Astrocyte (in vitro differentiated cells and primary cell): ENCODE measurements at regions not wholly inside any gene's neighbourhood (a gene's known extent, or its start where the extent isn't known, plus 50 kb on each side); places are given as distances from the start of the nearest gene placed in this dataset.

ENCODE experiments used
- EZH2 ChIP-seq: IDR thresholded peaks from 2 replicates; pipeline ENCODE4 v1.6.1; 2012; ENCODE audit warnings: mild to moderate bottlenecking, low read length, inconsistent platforms; ENCODE audit not compliant: insufficient read depth
- TF ChIP-seq, protein P1 (sequence below): IDR thresholded peaks from 2 replicates; pipeline ENCODE4 v1.5.1; 2011; ENCODE audit warnings: low read depth, mild to moderate bottlenecking, inconsistent platforms, low read length, moderate library complexity; ENCODE audit not compliant: insufficient read depth

DNA sequence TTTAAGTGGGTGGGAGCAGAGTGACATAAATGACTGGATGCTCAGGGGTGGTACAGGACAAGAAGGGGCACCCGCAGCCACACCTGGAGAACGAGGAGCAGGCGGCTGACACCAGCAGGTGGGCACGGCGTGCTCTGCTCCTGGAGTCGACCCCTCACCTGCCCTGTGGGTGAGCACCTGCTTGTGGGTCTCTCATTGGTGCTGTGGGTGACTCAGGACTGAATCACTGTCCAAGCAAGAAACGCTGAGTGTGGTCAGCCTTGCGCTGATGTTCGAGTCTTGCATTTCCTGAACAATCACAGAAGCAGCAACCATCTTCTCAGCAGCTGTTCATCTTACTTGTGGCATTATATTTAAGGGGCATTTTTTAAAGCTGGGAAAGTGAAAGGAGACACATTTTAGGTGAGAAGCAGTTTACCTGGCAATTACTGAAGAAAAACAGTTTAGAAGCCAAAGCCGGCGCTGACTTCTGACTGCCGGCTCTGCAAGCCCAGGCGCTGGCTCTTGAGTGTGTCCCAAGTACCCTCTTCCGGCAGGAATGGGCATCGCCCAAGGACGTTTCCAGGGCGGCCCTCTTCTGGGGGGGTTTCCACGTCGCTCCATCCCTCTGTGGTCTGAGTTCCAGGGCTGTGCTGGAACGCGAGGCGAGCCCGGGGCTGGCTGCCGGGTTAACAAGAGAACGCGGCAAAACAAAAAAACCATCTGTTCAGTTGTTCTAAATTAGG lies 145.2 kb upstream of the PFKP start:
- TF ChIP-seq, protein P1, sequence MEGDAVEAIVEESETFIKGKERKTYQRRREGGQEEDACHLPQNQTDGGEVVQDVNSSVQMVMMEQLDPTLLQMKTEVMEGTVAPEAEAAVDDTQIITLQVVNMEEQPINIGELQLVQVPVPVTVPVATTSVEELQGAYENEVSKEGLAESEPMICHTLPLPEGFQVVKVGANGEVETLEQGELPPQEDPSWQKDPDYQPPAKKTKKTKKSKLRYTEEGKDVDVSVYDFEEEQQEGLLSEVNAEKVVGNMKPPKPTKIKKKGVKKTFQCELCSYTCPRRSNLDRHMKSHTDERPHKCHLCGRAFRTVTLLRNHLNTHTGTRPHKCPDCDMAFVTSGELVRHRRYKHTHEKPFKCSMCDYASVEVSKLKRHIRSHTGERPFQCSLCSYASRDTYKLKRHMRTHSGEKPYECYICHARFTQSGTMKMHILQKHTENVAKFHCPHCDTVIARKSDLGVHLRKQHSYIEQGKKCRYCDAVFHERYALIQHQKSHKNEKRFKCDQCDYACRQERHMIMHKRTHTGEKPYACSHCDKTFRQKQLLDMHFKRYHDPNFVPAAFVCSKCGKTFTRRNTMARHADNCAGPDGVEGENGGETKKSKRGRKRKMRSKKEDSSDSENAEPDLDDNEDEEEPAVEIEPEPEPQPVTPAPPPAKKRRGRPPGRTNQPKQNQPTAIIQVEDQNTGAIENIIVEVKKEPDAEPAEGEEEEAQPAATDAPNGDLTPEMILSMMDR: no peak
- no peak for TF ChIP-seq EZH2
